NCI-H1417 (cell line): ENCODE measurements at regions not wholly inside any gene's neighbourhood (a gene's known extent, or its start where the extent isn't known, plus 50 kb on each side); places are given as distances from the start of the nearest gene placed in this dataset.
"Not testable (repeated sequence)": the region's sequence is repeated elsewhere in the genome, so short reads cannot be mapped to it uniquely, and the experiment has no call there.

Experiments
- DNase-seq, 3 experiments: peaks; one replicate each; lab custom pipeline; 2025; lab: John Stamatoyannopoulos, UW

DNA sequence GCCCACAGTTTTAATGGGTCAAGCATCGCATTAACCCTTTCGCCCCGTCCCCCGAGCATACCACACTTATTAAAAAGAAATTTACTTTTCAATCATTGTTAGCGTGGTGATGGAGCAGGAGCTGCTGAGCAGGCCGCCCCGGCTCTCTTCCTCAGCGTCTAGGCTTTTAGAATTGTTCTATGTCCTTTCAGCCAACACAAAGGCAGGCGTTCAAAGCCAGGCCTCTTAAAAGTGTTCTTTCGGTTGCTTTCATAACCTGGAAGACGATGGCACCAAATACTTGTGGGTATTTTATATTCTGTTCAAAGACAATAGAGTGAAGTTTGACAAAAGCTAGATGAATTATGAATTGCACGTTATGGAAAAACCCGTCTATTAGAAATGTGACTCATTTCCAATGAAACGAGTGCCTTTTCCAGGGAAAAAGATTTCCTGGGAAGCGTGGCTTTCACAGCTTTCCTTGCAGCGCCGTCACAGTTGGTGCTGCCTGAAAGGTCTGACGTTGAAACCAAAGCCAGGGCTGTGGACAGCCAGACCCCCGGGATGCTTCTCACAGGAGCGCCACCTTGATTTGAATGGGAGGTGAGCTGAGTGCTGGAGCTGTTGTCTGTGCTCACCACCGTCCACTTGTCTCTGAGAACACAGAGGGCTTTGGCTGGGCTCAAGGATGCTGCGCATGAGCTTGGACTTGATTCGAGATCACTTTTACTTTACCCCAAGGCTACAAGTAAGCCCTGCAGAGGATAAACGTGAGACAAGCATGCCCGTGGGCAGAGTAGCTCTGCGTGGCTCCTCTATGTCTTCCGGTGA lies 78.8 kb downstream of the SOX1 start:
- no peak for DNase-seq

- peak in 1 of 3 experiments; percentile 89 for DNase-seq
These were observed 83.4 kb downstream of the SOX1 start for GRCh38 chr13:112150352-112150751.

- no peak for DNase-seq
These were observed 85.9 kb downstream of the SOX1 start for GRCh38 chr13:112152846-112153245.

DNA sequence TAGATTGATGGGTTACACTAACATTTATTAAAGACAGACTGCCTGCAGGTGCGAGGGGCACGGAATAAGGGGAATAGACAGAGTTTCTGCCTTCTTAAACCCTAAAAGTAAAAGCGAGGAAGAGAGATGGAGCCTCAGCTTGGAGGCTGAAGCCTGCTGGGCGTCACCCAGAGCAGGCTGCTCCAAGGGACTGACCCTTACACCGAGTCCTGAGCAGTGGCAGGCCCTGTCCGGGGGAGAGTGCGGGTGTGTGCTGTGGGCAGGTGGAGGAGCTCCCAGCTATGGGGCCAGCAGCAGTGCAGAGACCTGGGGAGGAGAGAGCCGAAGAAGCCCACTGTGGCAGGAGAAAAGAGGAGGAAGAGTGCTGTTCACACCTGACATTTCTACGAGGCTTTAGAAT lies 86.4 kb downstream of the SOX1 start:
- no peak for DNase-seq

- DNase-seq, result no peak
These were observed 86.9 kb downstream of the SOX1 start for GRCh38 chr13:112153846-112154245.

GRCh38 chr13:112154301-112155060 lies 87.5 kb downstream of the SOX1 start:
- no peak for DNase-seq

- no peak for DNase-seq
These were observed 92.0 kb downstream of the SOX1 start for GRCh38 chr13:112158961-112159360.

DNA sequence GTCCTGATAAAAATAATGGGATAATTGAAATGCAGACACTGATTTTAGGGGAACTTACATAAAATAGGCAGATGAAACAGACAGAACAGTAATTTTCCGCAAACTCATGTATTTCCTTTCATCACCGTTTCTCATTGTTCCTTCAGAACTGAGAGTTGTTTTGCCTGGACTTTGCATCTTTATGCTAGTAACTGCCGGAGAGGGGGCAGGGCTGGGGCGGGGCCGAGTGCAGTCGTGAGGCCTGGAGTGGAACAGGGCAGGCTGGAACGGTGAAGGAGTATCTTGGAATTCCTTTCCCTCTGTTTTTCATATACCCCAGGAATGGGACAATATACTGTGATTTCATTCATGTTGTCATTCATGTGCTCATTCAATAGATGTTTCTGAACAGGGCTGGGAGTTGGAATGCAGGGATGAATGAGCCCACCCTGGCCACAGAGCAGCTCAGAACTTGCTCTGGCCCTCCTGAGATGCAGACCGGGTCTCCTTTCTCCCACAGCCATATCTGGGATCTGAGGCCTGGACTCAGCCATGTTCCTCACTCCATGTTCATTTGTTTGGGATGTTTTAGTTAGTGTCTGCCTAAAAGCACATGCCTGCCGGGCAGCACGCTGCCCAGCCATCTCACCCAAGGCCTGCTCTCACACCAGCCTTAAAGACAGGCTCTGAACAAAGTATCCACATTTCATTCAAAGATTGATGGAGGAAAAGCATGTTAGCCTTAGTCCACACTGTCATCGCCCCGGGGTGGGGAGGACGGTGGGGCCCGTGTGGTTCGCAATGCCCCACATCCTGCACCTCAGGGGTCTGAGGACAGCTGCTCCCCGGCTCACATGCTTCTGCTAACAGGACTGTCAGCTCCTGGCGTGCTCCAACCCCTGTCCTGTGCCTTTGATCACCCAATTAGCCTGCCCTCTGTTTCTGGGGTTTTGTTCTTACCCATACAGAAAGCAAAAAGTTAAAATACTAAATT lies 92.9 kb downstream of the SOX1 start:
- no peak for DNase-seq

DNA sequence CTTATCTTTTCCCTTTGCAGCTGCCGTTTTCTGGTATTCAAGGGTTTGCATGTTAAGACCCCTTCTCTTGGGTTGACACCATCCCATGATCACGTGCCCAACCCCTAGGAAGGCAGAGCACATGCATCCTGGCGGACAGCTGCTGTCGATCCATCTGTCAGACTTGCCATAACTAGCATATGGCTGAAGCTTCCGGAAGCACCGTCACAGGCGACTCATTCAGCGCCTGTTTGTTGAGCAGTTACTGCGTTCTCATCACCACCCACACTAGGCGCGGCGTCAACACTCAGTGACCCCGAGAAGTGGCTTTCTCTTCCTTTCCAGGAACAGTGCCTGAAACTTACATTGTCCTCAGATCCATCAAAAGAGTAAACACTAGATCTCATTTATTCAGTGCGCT lies 93.6 kb downstream of the SOX1 start:
- DNase-seq, result no peak

DNA sequence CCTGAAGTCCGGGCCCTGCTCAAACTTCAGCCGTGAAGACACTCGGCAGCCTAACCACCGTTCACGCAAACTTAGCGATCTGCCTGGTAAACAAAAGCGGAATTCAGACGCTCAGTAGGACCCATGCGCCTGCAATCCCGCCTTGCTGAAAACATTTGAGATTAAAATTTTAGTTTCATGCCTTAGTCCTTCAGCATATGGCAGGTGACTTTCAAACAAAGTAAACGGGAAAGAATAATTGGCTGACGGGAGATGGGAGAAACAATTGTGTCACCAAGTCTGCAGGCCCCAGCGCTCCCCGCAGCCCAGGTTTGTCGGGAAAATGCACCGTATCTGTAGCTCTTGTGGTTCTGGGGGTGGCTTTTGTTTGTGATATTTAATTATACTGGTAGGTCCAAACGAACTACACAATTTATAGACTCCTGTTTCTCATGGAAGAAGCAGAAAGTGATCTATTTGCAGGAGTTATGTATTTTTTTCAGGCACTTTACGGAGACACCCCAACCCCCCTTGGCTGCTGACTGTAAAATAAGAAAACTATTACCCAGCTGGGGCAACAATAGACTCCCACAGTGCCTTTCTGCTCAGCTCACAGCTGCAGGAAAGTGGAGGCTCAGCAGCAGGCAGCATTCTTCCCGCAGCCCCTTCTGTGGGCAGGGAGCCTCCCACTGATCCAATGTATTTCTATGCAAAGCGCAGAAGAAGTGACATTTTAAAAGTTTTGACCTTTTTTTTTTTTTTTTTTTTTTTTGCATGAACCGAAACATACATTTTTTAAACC lies 94.8 kb downstream of the SOX1 start:
- DNase-seq, result peak in 2 of 3 experiments; percentile 27 to 64

DNA sequence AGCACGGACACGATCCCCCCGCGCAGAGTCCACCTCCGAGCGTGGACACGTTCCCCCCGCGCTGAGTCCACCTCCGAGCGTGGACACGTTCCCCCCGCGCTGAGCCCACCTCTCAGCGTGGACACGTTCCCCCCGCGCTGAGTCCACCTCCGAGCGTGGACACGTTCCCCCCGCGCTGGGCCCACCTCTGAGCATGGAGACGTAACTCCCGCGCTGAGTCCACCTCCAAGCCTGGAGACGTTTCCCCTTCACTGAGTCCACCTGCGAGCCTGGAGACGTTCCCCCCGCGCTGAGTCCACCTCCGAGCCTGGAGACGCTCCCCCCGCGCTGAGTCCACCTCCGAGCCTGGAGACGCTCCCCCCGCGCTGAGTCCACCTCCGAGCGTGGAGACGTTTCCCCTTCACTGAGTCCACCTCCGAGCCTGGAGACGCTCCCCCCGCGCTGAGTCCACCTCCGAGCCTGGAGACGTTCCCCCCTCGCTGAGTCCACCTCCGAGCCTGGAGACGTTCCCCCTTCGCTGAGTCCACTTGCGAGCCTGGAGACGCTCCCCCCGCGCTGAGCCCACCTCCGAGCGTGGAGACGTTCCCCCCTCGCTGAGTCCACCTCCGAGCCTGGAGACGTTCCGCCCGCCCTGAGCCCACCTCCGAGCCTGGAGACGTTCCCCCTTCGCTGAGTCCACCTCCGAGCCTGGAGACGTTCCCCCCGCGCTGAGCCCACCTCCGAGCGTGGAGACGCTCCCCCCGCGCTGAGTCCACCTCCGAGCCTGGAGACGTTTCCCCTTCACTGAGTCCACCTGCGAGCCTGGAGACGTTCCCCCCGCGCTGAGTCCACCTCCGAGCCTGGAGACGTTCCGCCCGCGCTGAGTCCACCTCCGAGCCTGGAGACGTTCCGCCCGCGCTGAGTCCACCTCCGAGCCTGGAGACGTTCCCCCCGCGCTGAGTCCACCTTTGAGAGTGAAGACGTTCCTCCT lies 97.0 kb downstream of the SOX1 start:
- DNase-seq, result not testable (repeated sequence)

- no peak for DNase-seq
These were observed 98.8 kb downstream of the SOX1 start for GRCh38 chr13:112165712-112166111.

GRCh38 chr13:112168761-112169160 lies 101.8 kb downstream of the SOX1 start:
- peak in 2 of 3 experiments; percentile 19 to 66 for DNase-seq

DNA sequence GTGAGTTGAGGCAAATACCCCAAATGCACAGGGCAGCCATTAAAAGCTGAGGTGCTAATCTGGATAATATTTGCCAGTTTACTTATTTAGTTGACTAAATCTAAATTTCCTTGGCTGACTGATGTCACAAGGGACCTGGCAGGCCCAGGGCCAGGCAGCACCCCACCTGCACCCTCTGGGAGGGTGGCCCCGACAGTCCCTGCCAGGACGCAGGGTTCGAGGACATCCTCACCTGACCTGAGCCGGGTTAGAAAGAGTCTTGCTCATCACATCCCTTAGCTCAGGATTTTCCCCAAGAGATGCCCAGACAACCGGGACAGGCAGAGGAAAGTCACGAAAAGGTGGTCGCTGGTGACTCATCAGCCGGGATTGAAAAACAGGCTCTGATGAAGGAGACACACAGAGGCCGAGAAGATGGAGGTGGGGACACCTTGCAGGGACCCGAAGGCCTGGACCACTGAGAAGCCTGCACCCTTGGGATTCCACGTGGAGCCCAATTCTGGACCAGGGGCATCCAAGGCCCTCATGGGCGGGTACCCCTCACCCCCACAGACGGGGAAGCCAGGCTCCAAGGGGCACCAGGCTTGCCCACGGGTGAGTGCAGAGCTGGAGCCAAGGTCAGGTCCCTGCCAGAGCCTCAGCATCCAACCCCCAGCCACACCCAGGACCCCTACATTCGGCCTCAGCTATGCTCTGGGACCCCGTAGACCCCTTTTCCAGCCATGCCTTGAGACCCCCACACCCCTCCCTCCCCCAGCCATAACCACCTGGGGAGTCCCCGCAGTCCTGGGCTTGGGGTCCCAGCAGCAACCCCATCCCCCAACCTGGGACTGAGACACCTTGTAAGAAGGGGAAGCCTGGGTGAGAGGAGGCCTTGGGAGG lies 103.2 kb downstream of the SOX1 start:
- no peak for DNase-seq

GRCh38 chr13:112170823-112171569 lies 104.0 kb downstream of the SOX1 start:
- DNase-seq, result no peak

DNA sequence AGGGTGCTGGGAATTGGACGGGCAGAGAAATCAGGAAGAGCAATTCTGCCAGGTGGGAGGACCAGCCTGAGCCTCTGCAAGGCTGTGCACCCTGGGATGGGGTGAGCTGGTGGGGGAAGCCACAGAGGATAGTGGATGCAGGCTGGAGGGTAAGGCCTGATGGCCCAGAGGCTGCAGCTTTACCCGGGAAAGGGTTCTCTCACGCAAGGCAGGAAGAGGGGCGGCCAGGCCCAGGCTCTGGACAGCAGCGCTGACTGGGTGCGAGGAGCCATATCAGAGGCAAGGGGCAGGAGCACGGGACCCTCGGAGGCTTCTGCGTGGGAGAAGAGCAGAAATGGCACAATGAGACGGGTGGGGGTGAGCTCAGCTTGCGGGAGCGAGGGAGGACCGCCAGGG lies 104.6 kb downstream of the SOX1 start:
- no peak for DNase-seq

DNA sequence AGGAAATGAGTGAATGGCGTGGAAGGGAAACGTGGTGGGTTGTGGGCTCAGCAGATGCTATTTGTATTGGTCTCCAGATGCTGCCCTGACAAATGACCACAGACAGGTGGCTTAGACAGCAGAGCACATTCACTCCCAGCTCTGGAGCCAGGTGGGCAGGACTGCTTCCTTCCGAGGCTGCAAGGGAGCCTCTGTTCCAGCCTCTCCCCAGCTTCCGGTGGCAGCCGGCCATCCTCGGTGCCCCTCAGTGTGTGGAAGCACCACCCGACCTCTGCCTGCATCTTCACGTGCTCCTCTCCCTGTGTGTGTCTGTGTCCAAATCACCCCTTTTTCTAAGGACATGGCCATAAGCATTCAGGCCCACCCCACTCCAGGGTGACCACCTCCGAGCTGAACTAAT lies 105.1 kb downstream of the SOX1 start:
- no peak for DNase-seq

GRCh38 chr13:112172641-112173251 lies 105.8 kb downstream of the SOX1 start:
- DNase-seq, result no peak
